ENCODE measurements at regions not wholly inside any gene's neighbourhood (a gene's known extent, or its start where the extent isn't known, plus 50 kb on each side); places are given as distances from the start of the nearest gene placed in this dataset.

DNA sequence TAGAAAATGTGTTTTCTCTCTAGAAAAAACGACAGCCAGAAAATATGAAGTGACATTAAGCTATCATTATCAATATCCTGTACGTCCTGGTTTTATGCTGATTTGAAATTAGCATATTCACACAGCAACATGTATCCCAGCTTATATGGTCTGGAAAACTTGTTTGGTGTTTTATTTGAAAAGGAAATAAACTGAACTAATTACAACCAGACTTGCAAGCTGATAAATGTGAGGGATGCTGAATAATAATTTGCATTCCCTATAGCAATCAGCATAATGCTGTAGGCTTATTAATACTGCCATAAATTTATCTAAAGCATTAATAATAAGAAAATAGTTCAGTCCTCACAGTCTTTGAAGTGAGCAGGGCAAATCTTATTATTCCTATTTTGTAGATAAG is 336.9 kb upstream of the UMPS start:
- Mint-ChIP-seq H3K9me3 (peaks cover 0 to 2% (median 0%) of the 10 kb centered on the region in 7 donors), H3K27ac (no peak overlapping the region), H3K27me3 (ENCODE audit: low read depth in 3 of 3) (peaks cover 10 to 15% (median 10%) of the 10 kb centered on the region in 3 donors), H3K4me1 (no peaks in the 10 kb centered on the region), H3K4me3 (no peak overlapping the region), H3K36me3 (no peaks in the 10 kb centered on the region)
- Histone ChIP-seq H3K4me1 (ENCODE audit: control insufficient read depth in 1 of 2, insufficient read depth in 2 of 2, low read length in 2 of 2) (no peaks in the 10 kb centered on the region), H3K9me3 (replicated peaks in 1 of 2; ENCODE audit: control insufficient read depth in 1 of 2, insufficient read depth in 1 of 2, low read length in 2 of 2) (no peaks in the 10 kb centered on the region), H3K9ac (ENCODE audit: insufficient read depth, low read length, poor library complexity, severe bottlenecking) (no peak overlapping the region), H2AFZ (ENCODE audit: insufficient read depth, low read depth, low read length, poor library complexity, severe bottlenecking) (no peak overlapping the region), H3K27ac (ENCODE audit: low read depth in 1 of 2, low read length in 2 of 2) (no peak overlapping the region), H3K4me3 (replicated peaks in 1 of 3; ENCODE audit: low read depth in 2 of 3, low read length in 3 of 3) (no peak overlapping the region), H3K27me3 (ENCODE audit: control insufficient read depth in 2 of 2, insufficient read depth in 2 of 2, low read length in 2 of 2) (peaks cover 1 to 11% of the 10 kb centered on the region in 2 donors), H3K4me2 (replicated peaks; ENCODE audit: extremely low read depth, low read length, poor library complexity, severe bottlenecking) (no peak overlapping the region), H3K36me3 (replicated peaks in 1 of 2; ENCODE audit: control insufficient read depth in 1 of 2, insufficient read depth in 2 of 2, low read length in 2 of 2) (no peaks in the 10 kb centered on the region), H4K20me1 (ENCODE audit: insufficient read depth, low read length) (no peaks in the 10 kb centered on the region), H3K79me2 (ENCODE audit: insufficient read depth, low read length) (no peaks in the 10 kb centered on the region)
- WGBS (ENCODE audit: insufficient coverage) = no CpG with 5 or more reads among the region's 2 CpGs
- TF ChIP-seq CTCF (IDR thresholded peaks at IDR 0.05) = no peak
- intact Hi-C loops (cut with micrococcal nuclease) = no loop called here
- DNase-seq = no peak

- H3K79me2 ChIP-seq (ENCODE audit: insufficient read depth, low read length) = no peaks in the 10 kb centered on the region
- intact Hi-C loops (cut with micrococcal nuclease) = no loop called here
- H3K4me1 ChIP-seq (ENCODE audit: control insufficient read depth in 1 of 2, insufficient read depth in 2 of 2, low read length in 2 of 2) = no peaks in the 10 kb centered on the region
- no peak for TF ChIP-seq CTCF (IDR thresholded peaks at IDR 0.05)
- H2AFZ ChIP-seq (ENCODE audit: insufficient read depth, low read depth, low read length, poor library complexity, severe bottlenecking) = no peak overlapping the region
- H3K4me3 Mint-ChIP-seq = no peak overlapping the region
- peaks cover 11 to 12% (median 12%) of the 10 kb centered on the region in 3 donors for H3K27me3 Mint-ChIP-seq (ENCODE audit: low read depth in 3 of 3)
- no peak overlapping the region for H3K4me3 ChIP-seq (replicated peaks in 1 of 3; ENCODE audit: low read depth in 2 of 3, low read length in 3 of 3)
- WGBS (ENCODE audit: insufficient coverage) = 89% methylated on average over 7 of the region's 8 CpGs
- H3K4me1 Mint-ChIP-seq = no peaks in the 10 kb centered on the region
- H3K27ac Mint-ChIP-seq = no peak overlapping the region
- no peaks in the 10 kb centered on the region for H4K20me1 ChIP-seq (ENCODE audit: insufficient read depth, low read length)
- no peaks in the 10 kb centered on the region for H3K9me3 ChIP-seq (replicated peaks in 1 of 2; ENCODE audit: control insufficient read depth in 1 of 2, insufficient read depth in 1 of 2, low read length in 2 of 2)
- no peak overlapping the region for H3K9ac ChIP-seq (ENCODE audit: insufficient read depth, low read length, poor library complexity, severe bottlenecking)
- no peak for DNase-seq
- no peaks in the 10 kb centered on the region for H3K36me3 ChIP-seq (replicated peaks in 1 of 2; ENCODE audit: control insufficient read depth in 1 of 2, insufficient read depth in 2 of 2, low read length in 2 of 2)
- peaks cover 0 to 2% (median 0%) of the 10 kb centered on the region in 7 donors for H3K9me3 Mint-ChIP-seq
- H3K4me2 ChIP-seq (replicated peaks; ENCODE audit: extremely low read depth, low read length, poor library complexity, severe bottlenecking) = no peak overlapping the region
- no peak overlapping the region for H3K27ac ChIP-seq (ENCODE audit: low read depth in 1 of 2, low read length in 2 of 2)
- no peaks in the 10 kb centered on the region for H3K27me3 ChIP-seq (ENCODE audit: control insufficient read depth in 2 of 2, insufficient read depth in 2 of 2, low read length in 2 of 2)
- H3K36me3 Mint-ChIP-seq = no peaks in the 10 kb centered on the region
These were observed 335.1 kb upstream of the UMPS start for GRCh38 chr3:124395162-124395561.

Data from CD14-positive monocyte (primary cell).